Glutamatergic neuron (in vitro differentiated cells): ENCODE measurements at regions not wholly inside any gene's neighbourhood (a gene's known extent, or its start where the extent isn't known, plus 50 kb on each side); places are given as distances from the start of the nearest gene placed in this dataset.
A peak's percentile ranks its signal among the peaks of the same experiment; 100 is the strongest.

Source experiments
- DNase-seq: peaks from one replicate; pipeline ENCODE4 v3.0.0; 2022
- H3K27ac Mint-ChIP-seq: one replicate; pipeline ENCODE4 v1.8.0; 2020; ENCODE audit warnings: mild to moderate bottlenecking, mixed read lengths, inconsistent platforms; ENCODE audit not compliant: unreplicated experiment
- H3K27me3 Mint-ChIP-seq: one replicate; pipeline ENCODE4 v1.8.0; 2020; ENCODE audit warnings: mild to moderate bottlenecking, moderate library complexity, mixed read lengths, inconsistent platforms; ENCODE audit not compliant: unreplicated experiment
- H3K36me3 Mint-ChIP-seq: one replicate; pipeline ENCODE4 v1.8.0; 2020; ENCODE audit warnings: mild to moderate bottlenecking, mixed read lengths, inconsistent platforms; ENCODE audit not compliant: unreplicated experiment
- H3K4me1 Mint-ChIP-seq: one replicate; pipeline ENCODE4 v1.8.0; 2020; ENCODE audit warnings: mild to moderate bottlenecking, low read depth, mixed read lengths, inconsistent platforms; ENCODE audit not compliant: unreplicated experiment
- H3K4me3 Mint-ChIP-seq: one replicate; pipeline ENCODE4 v1.8.0; 2020; ENCODE audit warnings: mild to moderate bottlenecking, mixed read lengths, inconsistent platforms; ENCODE audit not compliant: unreplicated experiment
- H3K9me3 Mint-ChIP-seq: one replicate; pipeline ENCODE4 v1.8.0; 2020; ENCODE audit warnings: mild to moderate bottlenecking, moderate library complexity, mixed read lengths, inconsistent platforms; ENCODE audit not compliant: unreplicated experiment
- TF ChIP-seq, protein P1 (sequence below): fragments of 200-600 bp; sonication (generic); IDR thresholded peaks from one replicate; pipeline ENCODE4 v1.5.0; 2021; ENCODE audit not compliant: partially characterized antibody, unreplicated experiment

DNA sequence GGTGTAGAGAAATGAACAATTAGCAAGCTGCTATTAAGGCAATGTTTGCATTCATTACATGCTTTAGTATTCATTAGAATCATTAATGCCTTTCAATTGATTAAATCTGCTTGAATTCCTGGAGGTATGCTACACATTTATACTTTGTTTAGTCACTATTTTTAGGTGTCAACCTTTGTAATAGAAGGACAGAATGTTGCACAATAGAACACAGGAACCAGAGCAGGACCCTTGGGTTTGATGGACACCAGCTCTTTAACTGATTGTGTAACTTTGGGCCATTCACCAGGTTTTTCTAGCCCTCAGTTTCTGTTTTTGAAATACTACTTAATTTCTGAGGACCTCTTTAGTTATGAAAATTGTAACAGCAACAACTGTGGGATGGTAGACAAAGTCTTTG lies 317.6 kb upstream of the UMPS start:
- peaks cover 23% of the 10 kb centered on the region for H3K9me3 Mint-ChIP-seq
- H3K4me3 Mint-ChIP-seq = no peak overlapping the region
- H3K4me1 Mint-ChIP-seq = no peaks in the 10 kb centered on the region
- DNase-seq = no peak
- peaks cover 4% of the 10 kb centered on the region for H3K36me3 Mint-ChIP-seq
- TF ChIP-seq, protein P1, sequence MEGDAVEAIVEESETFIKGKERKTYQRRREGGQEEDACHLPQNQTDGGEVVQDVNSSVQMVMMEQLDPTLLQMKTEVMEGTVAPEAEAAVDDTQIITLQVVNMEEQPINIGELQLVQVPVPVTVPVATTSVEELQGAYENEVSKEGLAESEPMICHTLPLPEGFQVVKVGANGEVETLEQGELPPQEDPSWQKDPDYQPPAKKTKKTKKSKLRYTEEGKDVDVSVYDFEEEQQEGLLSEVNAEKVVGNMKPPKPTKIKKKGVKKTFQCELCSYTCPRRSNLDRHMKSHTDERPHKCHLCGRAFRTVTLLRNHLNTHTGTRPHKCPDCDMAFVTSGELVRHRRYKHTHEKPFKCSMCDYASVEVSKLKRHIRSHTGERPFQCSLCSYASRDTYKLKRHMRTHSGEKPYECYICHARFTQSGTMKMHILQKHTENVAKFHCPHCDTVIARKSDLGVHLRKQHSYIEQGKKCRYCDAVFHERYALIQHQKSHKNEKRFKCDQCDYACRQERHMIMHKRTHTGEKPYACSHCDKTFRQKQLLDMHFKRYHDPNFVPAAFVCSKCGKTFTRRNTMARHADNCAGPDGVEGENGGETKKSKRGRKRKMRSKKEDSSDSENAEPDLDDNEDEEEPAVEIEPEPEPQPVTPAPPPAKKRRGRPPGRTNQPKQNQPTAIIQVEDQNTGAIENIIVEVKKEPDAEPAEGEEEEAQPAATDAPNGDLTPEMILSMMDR = no peak
- H3K27ac Mint-ChIP-seq = no peak overlapping the region
- peaks cover 16% of the 10 kb centered on the region for H3K27me3 Mint-ChIP-seq

DNA sequence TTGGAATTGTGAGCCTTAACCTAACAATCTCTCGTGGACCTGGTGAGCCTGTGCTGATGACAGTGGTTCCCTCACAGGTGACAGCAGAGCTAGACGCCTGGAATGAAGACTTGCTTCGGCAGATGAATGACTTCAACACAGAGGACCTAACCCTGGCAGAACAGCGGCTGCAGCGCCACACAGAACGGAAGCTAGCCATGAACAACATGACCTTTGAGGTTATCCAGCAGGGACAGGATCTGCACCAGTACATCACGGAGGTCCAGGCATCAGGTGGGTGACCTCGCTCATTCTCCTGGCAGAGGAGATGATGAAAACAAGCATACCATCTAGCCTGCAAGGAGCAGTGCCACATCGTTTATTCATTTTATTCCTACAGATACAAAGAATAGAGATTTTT lies 316.9 kb upstream of the UMPS start:
- Mint-ChIP-seq H3K27me3 (peaks cover 19% of the 10 kb centered on the region), H3K9me3 (peaks cover 25% of the 10 kb centered on the region), H3K4me1 (no peaks in the 10 kb centered on the region), H3K27ac (no peak overlapping the region), H3K4me3 (no peak overlapping the region), H3K36me3 (peaks cover 4% of the 10 kb centered on the region)
- DNase-seq = no peak
- TF ChIP-seq, protein P1 = no peak

DNA sequence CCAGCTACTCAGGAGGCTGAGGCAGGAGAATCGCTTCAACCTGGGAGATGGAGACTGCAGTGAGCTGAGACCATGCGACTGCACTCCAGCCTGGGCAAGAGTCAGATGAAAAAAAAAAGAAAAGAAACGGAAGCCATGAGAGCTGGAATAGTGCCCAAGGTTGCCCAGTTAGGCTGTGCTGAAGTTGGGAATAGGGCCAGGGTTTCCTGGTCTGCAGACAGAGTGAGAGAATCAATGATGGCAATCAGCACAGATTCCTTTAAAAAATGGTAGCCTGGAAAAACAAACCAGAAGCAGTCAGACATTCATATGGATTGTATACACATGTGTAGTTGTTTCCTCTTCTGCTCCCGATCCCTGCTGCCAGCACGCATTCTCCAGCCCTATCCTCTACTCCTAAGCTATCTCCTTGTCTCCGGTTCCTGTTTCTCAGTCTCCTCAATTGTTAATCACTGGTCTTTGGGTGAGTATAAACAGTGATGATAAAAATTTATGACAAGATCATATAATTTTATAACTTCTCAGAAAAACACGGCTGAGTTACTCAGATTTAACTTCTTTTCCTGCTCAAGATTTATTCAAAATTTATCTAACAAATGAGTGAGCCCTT lies 316.2 kb upstream of the UMPS start:
- H3K36me3 Mint-ChIP-seq = peaks cover 4% of the 10 kb centered on the region
- H3K4me1 Mint-ChIP-seq = no peaks in the 10 kb centered on the region
- TF ChIP-seq, protein P1 = no peak
- peaks cover 24% of the 10 kb centered on the region for H3K9me3 Mint-ChIP-seq
- no peak for DNase-seq
- peak overlapping the region; percentile 24 for H3K27ac Mint-ChIP-seq
- peaks cover 16% of the 10 kb centered on the region for H3K27me3 Mint-ChIP-seq
- no peak overlapping the region for H3K4me3 Mint-ChIP-seq

DNA sequence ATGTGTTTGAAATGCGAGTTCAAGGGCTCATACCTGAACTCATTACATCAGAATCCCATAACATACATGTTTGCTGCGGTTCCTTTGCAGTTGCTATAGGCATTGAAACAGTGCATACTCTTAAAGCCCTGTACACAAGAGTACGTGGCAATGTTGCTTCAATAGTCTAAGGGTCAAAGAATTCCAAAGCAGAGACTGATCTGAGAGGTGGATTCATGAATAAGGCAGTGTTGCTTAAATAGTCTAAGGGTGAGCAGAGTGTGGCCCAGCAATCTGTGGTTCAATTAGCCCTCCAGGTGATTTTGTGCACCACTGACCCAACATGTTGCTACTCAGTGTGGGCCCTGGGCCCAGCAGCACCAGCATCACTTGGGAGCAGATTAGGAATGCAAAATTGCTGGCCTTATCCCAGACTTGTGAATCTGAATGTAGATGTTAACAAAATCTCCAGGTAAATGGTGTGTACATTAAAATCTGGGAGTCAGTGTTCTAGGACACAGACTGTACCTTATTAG lies 314.7 kb upstream of the UMPS start:
- TF ChIP-seq, protein P1 = no peak
- H3K4me1 Mint-ChIP-seq = no peaks in the 10 kb centered on the region

DNA sequence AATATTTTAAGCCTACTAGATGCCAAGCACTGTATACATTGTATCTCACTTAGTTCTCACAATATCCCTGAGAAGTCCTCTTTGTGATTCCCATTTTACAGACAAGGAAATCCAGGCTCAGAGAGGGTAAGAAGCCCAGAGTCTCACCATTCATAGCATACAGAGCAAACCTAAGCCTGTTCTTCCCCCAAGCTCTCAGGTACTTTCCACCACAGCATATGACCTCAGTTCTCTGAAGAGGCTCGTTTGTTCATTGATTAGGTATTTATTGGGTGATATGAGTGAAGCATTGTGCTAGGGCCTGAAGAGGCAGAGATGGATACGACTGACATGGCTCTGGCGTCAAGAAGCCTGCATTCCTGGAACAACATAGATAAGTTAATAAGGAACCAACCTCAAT lies 310.9 kb upstream of the UMPS start:
- no peak overlapping the region for H3K27ac Mint-ChIP-seq
- DNase-seq = no peak
- peaks cover 9% of the 10 kb centered on the region for H3K27me3 Mint-ChIP-seq
- TF ChIP-seq, protein P1 = no peak
- H3K9me3 Mint-ChIP-seq = peaks cover 12% of the 10 kb centered on the region
- peaks cover 4% of the 10 kb centered on the region for H3K36me3 Mint-ChIP-seq
- H3K4me3 Mint-ChIP-seq = no peak overlapping the region
- H3K4me1 Mint-ChIP-seq = peaks cover under 1% of the 10 kb centered on the region

More for the DNA sequence above, 314.7 kb upstream of the UMPS start:
- DNase-seq = no peak
- Mint-ChIP-seq H3K27ac (peak overlapping the region; percentile 1), H3K36me3 (peaks cover 4% of the 10 kb centered on the region), H3K27me3 (peaks cover 15% of the 10 kb centered on the region), H3K4me3 (no peak overlapping the region), H3K9me3 (peaks cover 22% of the 10 kb centered on the region)
